SJCRH30 (cell line): ENCODE measurements at regions not wholly inside any gene's neighbourhood (a gene's known extent, or its start where the extent isn't known, plus 50 kb on each side); places are given as distances from the start of the nearest gene placed in this dataset.
"Not testable (repeated sequence)": the region's sequence is repeated elsewhere in the genome, so short reads cannot be mapped to it uniquely, and the experiment has no call there.

Source experiments
- DNase-seq, 2 experiments: peaks; one replicate each; pipeline ENCODE4 v3.0.0-alpha.2; 2015 to 2020
- H3K27ac ChIP-seq: fragments of 250-450 bp; sonication (Bioruptor Pico); 2 replicates; pipeline ENCODE4 v1.5.1; 2020; ENCODE audit warnings: mild to moderate bottlenecking, moderate library complexity
- H3K27me3 ChIP-seq: fragments of 250-450 bp; sonication (Bioruptor Pico); 2 replicates; pipeline ENCODE4 v1.5.1; 2020; ENCODE audit warnings: mild to moderate bottlenecking, moderate library complexity
- H3K36me3 ChIP-seq: fragments of 250-450 bp; sonication (Bioruptor Pico); 2 replicates; pipeline ENCODE4 v1.5.1; 2020; ENCODE audit warnings: mild to moderate bottlenecking, moderate library complexity
- H3K4me1 ChIP-seq: fragments of 250-450 bp; sonication (Bioruptor Pico); 2 replicates; pipeline ENCODE4 v1.5.1; 2020; ENCODE audit warnings: mild to moderate bottlenecking, moderate library complexity
- H3K4me3 ChIP-seq: fragments of 250-450 bp; sonication (Bioruptor Pico); 2 replicates; pipeline ENCODE4 v1.5.1; 2020; ENCODE audit warnings: mild to moderate bottlenecking, moderate library complexity
- H3K9me3 ChIP-seq: fragments of 250-450 bp; sonication (Bioruptor Pico); replicated peaks from 2 replicates; pipeline ENCODE4 v1.5.1; 2020; ENCODE audit warnings: mild to moderate bottlenecking, moderate library complexity

- no peak for DNase-seq
- no peaks in the 10 kb centered on the region for H3K36me3 ChIP-seq
- no peaks in the 10 kb centered on the region for H3K27me3 ChIP-seq
- no peak overlapping the region for H3K27ac ChIP-seq
- H3K9me3 ChIP-seq = no peaks in the 10 kb centered on the region
- H3K4me1 ChIP-seq = no peaks in the 10 kb centered on the region
- H3K4me3 ChIP-seq = no peak overlapping the region
These were observed 126.6 kb downstream of the ZFP64 start for GRCh38 chr20:52064931-52065330.

GRCh38 chr20:52062452-52063209 is 128.9 kb downstream of the ZFP64 start:
- Histone ChIP-seq H3K9me3 (0 out of 2 replicates have a peak, but pooled peaks cover 2% of the 10 kb centered on the region), H3K27me3 (no peaks in the 10 kb centered on the region), H3K27ac (no peak overlapping the region), H3K4me1 (no peaks in the 10 kb centered on the region), H3K4me3 (no peak overlapping the region), H3K36me3 (no peaks in the 10 kb centered on the region)
- no peak for DNase-seq

GRCh38 chr20:52060794-52061714 is 130.5 kb downstream of the ZFP64 start:
- Histone ChIP-seq H3K4me3 (no peak overlapping the region), H3K27me3 (no peaks in the 10 kb centered on the region), H3K9me3 (peaks cover 14% of the 10 kb centered on the region; the same call in 1 of the 2 replicates), H3K27ac (no peak overlapping the region), H3K36me3 (no peaks in the 10 kb centered on the region), H3K4me1 (no peaks in the 10 kb centered on the region)
- DNase-seq = no peak

GRCh38 chr20:52057133-52057532 is 134.4 kb downstream of the ZFP64 start:
- not testable (repeated sequence) for H3K27ac ChIP-seq, DNase-seq

GRCh38 chr20:52056203-52057062 is 135.1 kb downstream of the ZFP64 start:
- Histone ChIP-seq H3K4me1 (no peaks in the 10 kb centered on the region), H3K36me3 (no peaks in the 10 kb centered on the region), H3K27me3 (no peaks in the 10 kb centered on the region), H3K9me3 (peaks cover 15% of the 10 kb centered on the region; the same call in 1 of the 2 replicates), H3K4me3 (no peak overlapping the region), H3K27ac (no peak overlapping the region)
- DNase-seq = no peak

More at GRCh38 chr20:52057133-52057532, 134.4 kb downstream of the ZFP64 start:
- H3K4me3 ChIP-seq, H3K4me1 ChIP-seq, H3K27me3 ChIP-seq, H3K36me3 ChIP-seq: not testable (repeated sequence)
- peaks cover 15% of the 10 kb centered on the region; the same call in 1 of the 2 replicates for H3K9me3 ChIP-seq

GRCh38 chr20:52054123-52054522 is 137.5 kb downstream of the ZFP64 start:
- H3K9me3 ChIP-seq = peaks cover 15% of the 10 kb centered on the region; the same call in 1 of the 2 replicates
- peaks cover 3% of the 10 kb centered on the region; the same call in 1 of the 2 replicates for H3K27me3 ChIP-seq
- H3K36me3 ChIP-seq = no peaks in the 10 kb centered on the region
- no peak overlapping the region for H3K4me3 ChIP-seq
- DNase-seq = no peak
- H3K27ac ChIP-seq = no peak overlapping the region
- no peaks in the 10 kb centered on the region for H3K4me1 ChIP-seq

GRCh38 chr20:52049001-52049731 is 142.4 kb downstream of the ZFP64 start:
- H3K27ac ChIP-seq = no peak overlapping the region
- no peaks in the 10 kb centered on the region for H3K36me3 ChIP-seq
- no peak overlapping the region for H3K4me3 ChIP-seq
- DNase-seq = no peak
- no peaks in the 10 kb centered on the region for H3K4me1 ChIP-seq
- H3K9me3 ChIP-seq = no peaks in the 10 kb centered on the region
- H3K27me3 ChIP-seq = peaks cover 14% of the 10 kb centered on the region

GRCh38 chr20:52047811-52048764 is 143.5 kb downstream of the ZFP64 start:
- no peak overlapping the region for H3K27ac ChIP-seq
- H3K4me1 ChIP-seq = no peaks in the 10 kb centered on the region
- H3K36me3 ChIP-seq = no peaks in the 10 kb centered on the region
- no peak for DNase-seq
- peaks cover 14% of the 10 kb centered on the region for H3K27me3 ChIP-seq
- no peaks in the 10 kb centered on the region for H3K9me3 ChIP-seq
- H3K4me3 ChIP-seq = no peak overlapping the region

- no peak for DNase-seq
- H3K27me3 ChIP-seq = peaks cover under 1% of the 10 kb centered on the region
- no peaks in the 10 kb centered on the region for H3K4me1 ChIP-seq
- no peak overlapping the region for H3K4me3 ChIP-seq
- no peaks in the 10 kb centered on the region for H3K36me3 ChIP-seq
- no peak overlapping the region for H3K27ac ChIP-seq
- no peaks in the 10 kb centered on the region for H3K9me3 ChIP-seq
These were observed 149.6 kb downstream of the ZFP64 start for GRCh38 chr20:52041966-52042365.

- no peak overlapping the region for H3K4me3 ChIP-seq
- H3K4me1 ChIP-seq = no peaks in the 10 kb centered on the region
- no peaks in the 10 kb centered on the region for H3K9me3 ChIP-seq
- H3K27me3 ChIP-seq = no peaks in the 10 kb centered on the region; the same call in 1 of the 2 replicates
- no peaks in the 10 kb centered on the region for H3K36me3 ChIP-seq
- no peak overlapping the region for H3K27ac ChIP-seq
- DNase-seq = no peak
These were observed 151.8 kb downstream of the ZFP64 start for GRCh38 chr20:52039790-52040189.

GRCh38 chr20:52038632-52039031 is 152.9 kb downstream of the ZFP64 start:
- H3K27me3 ChIP-seq, H3K36me3 ChIP-seq, H3K27ac ChIP-seq, H3K4me1 ChIP-seq, H3K9me3 ChIP-seq, H3K4me3 ChIP-seq, DNase-seq: not testable (repeated sequence)

- no peak overlapping the region for H3K27ac ChIP-seq
- H3K4me3 ChIP-seq = no peak overlapping the region
- H3K4me1 ChIP-seq = no peaks in the 10 kb centered on the region
- no peaks in the 10 kb centered on the region for H3K9me3 ChIP-seq
- H3K27me3 ChIP-seq = no peaks in the 10 kb centered on the region; the same call in 1 of the 2 replicates
- no peaks in the 10 kb centered on the region for H3K36me3 ChIP-seq
- no peak for DNase-seq
These were observed 154.2 kb downstream of the ZFP64 start for GRCh38 chr20:52037370-52037769.

- Histone ChIP-seq H3K4me1 (peaks cover 3% of the 10 kb centered on the region; the same call in 1 of the 2 replicates), H3K9me3 (no peaks in the 10 kb centered on the region), H3K36me3 (no peaks in the 10 kb centered on the region), H3K4me3 (no peak overlapping the region), H3K27ac (no peak overlapping the region), H3K27me3 (no peaks in the 10 kb centered on the region; the same call in 1 of the 2 replicates)
- DNase-seq = no peak
These were observed 155.6 kb downstream of the ZFP64 start for GRCh38 chr20:52035977-52036376.
